Epithelial cell of esophagus (primary cell): ENCODE measurements at regions not wholly inside any gene's neighbourhood (a gene's known extent, or its start where the extent isn't known, plus 50 kb on each side); places are given as distances from the start of the nearest gene placed in this dataset.

Experiments
- DNase-seq: peaks from one replicate; pipeline ENCODE4 v3.0.0; 2010; ENCODE audit warnings: low read depth
- H3K4me3 ChIP-seq: 2 replicates; pipeline ENCODE4 v1.5.1; 2011; ENCODE audit warnings: mild to moderate bottlenecking, low read length, control low read depth
- CTCF ChIP-seq: IDR thresholded peaks from 2 replicates; pipeline ENCODE4 v1.5.1; 2011; ENCODE audit warnings: low read depth, mild to moderate bottlenecking, low read length, control low read depth, inconsistent platforms; ENCODE audit not compliant: insufficient read depth; ENCODE audit errors: missing control alignments

GRCh38 chr11:71333473-71333872 lies 81.1 kb upstream of the SHANK2 start:
- no peak for TF ChIP-seq CTCF
- H3K4me3 ChIP-seq, result no peak overlapping the region
- DNase-seq, result no peak

- TF ChIP-seq CTCF, result no peak
Measured at GRCh38 chr11:71332447-71332846, 80.1 kb upstream of the SHANK2 start.

GRCh38 chr11:71332046-71332445 lies 79.7 kb upstream of the SHANK2 start:
- H3K4me3 ChIP-seq, result no peak overlapping the region
- no peak for DNase-seq
- TF ChIP-seq CTCF, result no peak

More at GRCh38 chr11:71332447-71332846, 80.1 kb upstream of the SHANK2 start:
- DNase-seq, result no peak
- no peak overlapping the region for H3K4me3 ChIP-seq

- H3K4me3 ChIP-seq, result no peak overlapping the region
- DNase-seq, result no peak
- no peak for TF ChIP-seq CTCF
Measured at GRCh38 chr11:71331631-71332030, 79.3 kb upstream of the SHANK2 start.

DNA sequence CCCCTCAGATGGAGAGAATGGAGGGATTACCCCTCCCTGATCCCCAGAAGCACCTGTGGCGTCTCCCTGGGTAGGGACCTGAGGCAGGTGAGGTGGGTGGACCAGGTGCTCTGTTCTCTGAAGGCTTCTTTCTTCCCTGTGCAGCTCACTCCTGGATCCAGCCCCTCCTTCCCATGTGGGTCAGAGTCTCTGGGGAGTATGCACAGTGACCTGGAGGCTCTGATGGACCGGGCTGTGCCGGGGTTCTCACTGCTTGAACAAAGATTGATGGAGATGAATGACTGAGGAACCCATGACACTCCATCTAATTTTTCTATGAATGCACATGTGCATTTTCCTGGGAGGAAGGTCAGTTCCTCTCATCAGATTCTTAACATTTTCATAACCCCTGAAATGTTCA lies 78.6 kb upstream of the SHANK2 start:
- no peak overlapping the region for H3K4me3 ChIP-seq
- no peak for TF ChIP-seq CTCF
- no peak for DNase-seq

GRCh38 chr11:71330349-71330748 lies 78.0 kb upstream of the SHANK2 start:
- TF ChIP-seq CTCF, result no peak
- no peak for DNase-seq
- no peak overlapping the region for H3K4me3 ChIP-seq

GRCh38 chr11:71329786-71330185 lies 77.4 kb upstream of the SHANK2 start:
- TF ChIP-seq CTCF, result no peak
- no peak overlapping the region for H3K4me3 ChIP-seq
- DNase-seq, result no peak
